HEK293T (cell line): ENCODE measurements at regions not wholly inside any gene's neighbourhood (a gene's known extent, or its start where the extent isn't known, plus 50 kb on each side); places are given as distances from the start of the nearest gene placed in this dataset.
"Not testable (repeated sequence)": the region's sequence is repeated elsewhere in the genome, so short reads cannot be mapped to it uniquely, and the experiment has no call there.

Source experiments
- CTCF ChIA-PET: fragments of 350-600 bp; formaldehyde crosslinking; extraction: SDS; loops from one replicate; lab custom pipeline; 2021; ENCODE audit warnings: antibody characterized with exemption, inconsistent platforms; lab: Yijun Ruan, JAX
- POLR2A ChIA-PET: fragments of 350-600 bp; formaldehyde crosslinking; extraction: SDS; loops from one replicate; lab custom pipeline; 2020; ENCODE audit warnings: antibody characterized with exemption, inconsistent platforms; lab: Yijun Ruan, JAX
- DNase-seq: peaks from one replicate; pipeline ENCODE4 v3.0.0; 2012; ENCODE audit warnings: mixed read lengths; ENCODE audit errors: extremely low spot score
- ARNT ChIP-seq: fragments of 450-650 bp; IDR thresholded peaks from 2 replicates; pipeline ENCODE4 v1.6.1; 2017; ENCODE audit warnings: mild to moderate bottlenecking
- BHLHE40 ChIP-seq: fragments of 450-650 bp; IDR thresholded peaks from 2 replicates; pipeline ENCODE4 v1.6.1; 2016; ENCODE audit warnings: mild to moderate bottlenecking, moderate library complexity, borderline replicate concordance
- CTBP1 ChIP-seq: fragments of 450-650 bp; IDR thresholded peaks from 2 replicates; pipeline ENCODE4 v1.6.1; 2016; ENCODE audit warnings: borderline replicate concordance
- ELF4 ChIP-seq: fragments of 450-650 bp; IDR thresholded peaks from 2 replicates; pipeline ENCODE4 v1.6.1; 2017; ENCODE audit warnings: antibody characterized with exemption
- FOXA1 ChIP-seq: fragments of 450-650 bp; IDR thresholded peaks from 2 replicates; pipeline ENCODE4 v1.6.1; 2016; ENCODE audit warnings: mild to moderate bottlenecking
- FOXK2 ChIP-seq: fragments of 450-650 bp; IDR thresholded peaks from 2 replicates; pipeline ENCODE4 v1.6.1; 2016; ENCODE audit warnings: mild to moderate bottlenecking
- FOXM1 ChIP-seq: fragments of 450-650 bp; IDR thresholded peaks from 2 replicates; pipeline ENCODE4 v1.6.1; 2017; ENCODE audit warnings: mild to moderate bottlenecking, borderline replicate concordance
- HDGF ChIP-seq: fragments of 450-650 bp; IDR thresholded peaks from 2 replicates; pipeline ENCODE4 v1.6.1; 2017; ENCODE audit warnings: antibody characterized with exemption, borderline replicate concordance
- L3MBTL2 ChIP-seq: fragments of 450-650 bp; conservative IDR thresholded peaks from 2 replicates; pipeline ENCODE4 v1.6.1; 2016; ENCODE audit warnings: mild to moderate bottlenecking
- LEF1 ChIP-seq: fragments of 450-650 bp; IDR thresholded peaks from 2 replicates; pipeline ENCODE4 v1.6.1; 2017; ENCODE audit warnings: mild to moderate bottlenecking, borderline replicate concordance
- NFRKB ChIP-seq: fragments of 450-650 bp; IDR thresholded peaks from 2 replicates; pipeline ENCODE4 v1.6.1; 2016; ENCODE audit warnings: mild to moderate bottlenecking, moderate library complexity
- SP1 ChIP-seq: fragments of 450-650 bp; IDR thresholded peaks from 2 replicates; pipeline ENCODE4 v1.6.1; 2017
- SUZ12 ChIP-seq: fragments of 450-650 bp; IDR thresholded peaks from 2 replicates; pipeline ENCODE4 v1.6.1; 2016; ENCODE audit warnings: mild to moderate bottlenecking
- TARDBP ChIP-seq: fragments of 450-650 bp; IDR thresholded peaks from 2 replicates; pipeline ENCODE4 v1.6.1; 2016
- ZNF384 ChIP-seq: fragments of 450-650 bp; IDR thresholded peaks from 2 replicates; pipeline ENCODE4 v1.6.1; 2016
- TF ChIP-seq, protein P1 (sequence below): fragments of 450-650 bp; IDR thresholded peaks from 2 replicates; pipeline ENCODE4 v1.6.1; 2016

DNA sequence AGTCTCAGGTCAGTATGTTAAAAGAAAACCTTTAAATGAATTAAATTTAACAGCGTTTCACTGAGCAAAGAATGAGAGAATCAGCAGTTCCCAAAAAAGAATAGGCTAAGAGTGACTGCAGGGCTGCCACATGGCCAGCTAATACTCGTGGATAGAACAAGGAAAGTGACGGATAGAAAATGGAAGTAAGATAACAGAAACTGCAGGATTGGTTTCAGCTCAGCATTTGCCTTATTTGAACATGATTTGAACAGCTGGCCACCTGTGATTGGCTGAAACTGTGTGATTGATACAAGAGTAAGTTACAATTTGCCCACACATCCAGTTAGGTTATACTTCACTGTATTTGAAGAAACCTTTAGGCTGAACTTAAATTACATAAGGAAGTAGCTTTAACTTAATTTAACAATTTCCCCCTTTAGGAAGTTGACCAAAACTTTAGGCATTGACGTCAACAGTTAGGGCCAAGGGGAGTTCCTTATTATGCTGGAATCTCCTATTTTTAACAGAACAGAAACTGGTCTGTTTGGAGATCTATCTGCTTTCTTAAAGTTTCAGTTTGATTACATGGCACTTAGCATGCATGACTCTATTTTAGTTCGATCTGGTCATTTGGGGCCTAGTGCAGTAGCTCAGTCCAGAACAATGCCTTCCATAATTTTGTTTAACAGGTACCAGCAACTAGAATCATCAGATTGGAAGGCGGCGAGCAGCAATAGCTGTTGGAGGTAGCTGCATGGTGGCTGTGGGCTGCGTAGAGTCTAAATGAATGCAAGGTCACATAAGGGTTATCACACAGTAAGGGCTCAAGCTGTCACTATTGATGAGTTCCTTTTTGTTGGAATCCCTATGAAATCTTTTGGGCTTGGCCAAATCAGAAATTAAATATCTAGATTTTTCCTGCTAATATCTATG, 143.4 kb downstream of the TRIM43 start:
- no peak for TF ChIP-seq ARNT
- ChIA-PET CTCF (interaction anchor here (0.9 kb wide), 1 partner anchor 390 kb away, joined by 5 read pairs; no protein-coding TSS in a partner anchor), POLR2A (interaction anchor here (1.3 kb wide), 1 partner anchor 332 kb away, joined by 5 read pairs; the partner anchor contains the start of gene FAHD2A)
- no peak for DNase-seq

DNA sequence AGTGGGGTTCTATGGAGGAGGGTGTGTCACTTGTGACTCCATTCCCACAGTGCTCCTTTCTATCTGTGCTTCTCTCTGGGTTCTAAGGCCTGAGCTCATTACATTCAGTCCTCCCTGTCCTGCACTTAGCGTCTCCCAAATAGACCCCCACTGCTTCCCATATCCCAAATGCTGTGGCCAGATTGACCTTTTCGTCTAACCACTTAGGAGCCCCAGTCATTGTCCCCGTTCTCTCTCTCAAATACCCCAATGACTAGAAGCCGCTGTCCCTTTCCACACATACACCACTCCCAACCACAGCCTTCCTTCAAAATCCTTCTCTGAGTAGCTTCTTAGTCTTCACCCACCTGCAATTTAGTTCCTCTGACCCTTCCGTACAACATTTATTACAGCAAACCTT, 146.5 kb downstream of the TRIM43 start:
- ChIA-PET POLR2A (no interaction called here), CTCF (no interaction called here)
- no peak for DNase-seq
- TF ChIP-seq LEF1, result no peak
- TF ChIP-seq BHLHE40, result no peak
- no peak for TF ChIP-seq HDGF
- no peak for TF ChIP-seq SP1
- no peak for TF ChIP-seq CTBP1
- no peak for TF ChIP-seq NFRKB
- TF ChIP-seq, protein P1, sequence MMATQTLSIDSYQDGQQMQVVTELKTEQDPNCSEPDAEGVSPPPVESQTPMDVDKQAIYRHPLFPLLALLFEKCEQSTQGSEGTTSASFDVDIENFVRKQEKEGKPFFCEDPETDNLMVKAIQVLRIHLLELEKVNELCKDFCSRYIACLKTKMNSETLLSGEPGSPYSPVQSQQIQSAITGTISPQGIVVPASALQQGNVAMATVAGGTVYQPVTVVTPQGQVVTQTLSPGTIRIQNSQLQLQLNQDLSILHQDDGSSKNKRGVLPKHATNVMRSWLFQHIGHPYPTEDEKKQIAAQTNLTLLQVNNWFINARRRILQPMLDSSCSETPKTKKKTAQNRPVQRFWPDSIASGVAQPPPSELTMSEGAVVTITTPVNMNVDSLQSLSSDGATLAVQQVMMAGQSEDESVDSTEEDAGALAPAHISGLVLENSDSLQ, result no peak
- no peak for TF ChIP-seq TARDBP
- TF ChIP-seq L3MBTL2, result no peak
- TF ChIP-seq FOXA1, result no peak
- no peak for TF ChIP-seq ELF4
- no peak for TF ChIP-seq ZNF384
- TF ChIP-seq SUZ12, result no peak
- TF ChIP-seq FOXM1, result no peak
- no peak for TF ChIP-seq ARNT

DNA sequence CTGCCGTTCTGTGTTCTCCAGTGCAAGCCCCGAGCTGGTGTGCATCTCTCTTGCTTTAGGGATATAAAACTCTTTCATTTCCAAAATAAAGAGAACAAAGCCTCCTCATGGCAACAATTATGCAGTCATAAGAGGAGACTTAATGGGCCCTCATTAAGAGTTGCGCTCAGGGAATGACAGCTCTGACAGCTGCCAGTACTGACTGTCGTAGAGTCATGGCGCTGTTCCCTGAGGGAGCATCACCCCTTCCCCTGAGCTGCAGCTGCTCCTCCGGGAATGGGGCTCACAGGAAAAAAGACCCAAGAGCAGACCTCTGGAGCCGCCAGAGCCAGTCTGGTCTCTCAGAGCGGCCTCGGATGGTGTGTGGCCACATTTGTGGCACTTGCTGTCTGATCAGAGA, 160.3 kb downstream of the TRIM43 start:
- DNase-seq, CTCF ChIA-PET, POLR2A ChIA-PET: not testable (repeated sequence)

DNA sequence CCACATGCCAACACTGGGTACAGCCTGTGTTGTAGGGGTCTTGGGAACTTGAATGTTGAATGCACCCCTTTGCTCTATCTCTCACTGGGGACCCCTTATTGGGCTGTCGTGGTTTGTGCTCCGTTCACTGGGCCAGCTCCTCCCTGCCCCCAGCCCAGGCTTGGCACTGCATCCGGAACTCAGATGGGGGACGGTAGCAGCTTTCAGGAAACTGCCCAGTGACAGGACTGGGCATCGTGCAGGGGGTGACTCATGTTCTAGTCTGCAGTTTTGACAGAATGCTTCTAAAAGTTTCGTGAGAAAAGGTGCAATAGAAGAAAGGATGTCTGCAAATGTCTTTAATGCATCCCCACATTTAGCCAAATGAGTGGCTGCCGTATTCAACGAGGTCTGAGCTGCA, 162.0 kb downstream of the TRIM43 start:
- POLR2A ChIA-PET, DNase-seq, CTCF ChIA-PET: not testable (repeated sequence)

DNA sequence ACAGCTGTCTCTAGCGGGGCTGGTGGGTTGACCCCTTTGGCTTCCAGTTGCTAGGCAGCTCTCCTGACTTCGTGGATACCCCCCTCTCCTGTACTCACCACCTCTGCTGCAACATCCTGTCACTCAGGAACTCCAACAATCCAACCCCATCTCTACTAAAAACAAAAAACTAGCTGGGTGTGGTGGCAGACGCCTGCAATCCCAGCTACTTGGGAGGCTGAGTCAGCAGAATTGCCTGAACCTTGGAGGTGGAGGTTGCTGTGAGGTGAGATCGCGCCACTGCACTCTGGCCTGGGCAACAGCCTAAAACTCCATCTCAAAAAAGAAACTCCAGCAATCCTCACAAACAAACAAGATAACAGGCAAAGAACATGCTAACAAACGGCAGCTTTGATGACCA, 162.4 kb downstream of the TRIM43 start:
- POLR2A ChIA-PET, result not testable (repeated sequence)

DNA sequence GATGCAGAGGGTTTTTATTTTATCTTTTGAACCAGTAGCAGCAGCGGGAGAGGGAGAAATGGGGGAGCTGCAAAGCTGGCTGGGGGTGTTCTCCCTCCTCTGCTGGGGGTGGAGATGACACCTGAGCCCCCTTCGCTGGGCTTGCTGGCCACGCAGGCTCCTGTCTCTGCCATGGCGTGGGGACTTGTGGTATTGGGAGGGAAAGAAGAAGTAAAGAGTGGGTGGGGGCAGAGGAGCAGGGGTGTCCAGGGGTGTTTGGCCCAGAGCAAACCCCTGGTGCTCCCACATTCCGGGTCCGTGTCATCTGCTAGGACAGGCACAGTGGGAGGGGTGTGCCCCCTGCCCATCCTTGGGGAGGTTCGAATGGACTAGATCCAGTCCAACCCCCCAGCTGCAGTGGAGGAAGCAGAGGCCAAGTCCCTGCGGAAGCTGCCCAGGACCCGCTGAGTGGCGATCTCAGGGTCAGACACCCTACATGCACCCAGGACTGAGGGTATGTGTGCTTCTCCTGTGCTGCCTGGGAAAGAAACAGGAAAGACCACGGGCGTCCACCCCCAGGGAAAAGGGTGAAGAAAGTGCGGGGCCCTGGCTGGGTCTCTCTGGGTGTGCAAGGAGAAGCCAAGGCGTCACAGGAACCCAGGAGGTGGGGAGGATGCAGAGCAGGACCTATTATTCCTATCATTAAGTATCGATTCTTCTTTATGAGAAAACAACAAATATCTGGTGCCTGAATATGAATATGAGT, 163.2 kb downstream of the TRIM43 start:
- DNase-seq, CTCF ChIA-PET, POLR2A ChIA-PET: not testable (repeated sequence)

More for the DNA sequence above, 162.4 kb downstream of the TRIM43 start:
- CTCF ChIA-PET, DNase-seq: not testable (repeated sequence)

DNA sequence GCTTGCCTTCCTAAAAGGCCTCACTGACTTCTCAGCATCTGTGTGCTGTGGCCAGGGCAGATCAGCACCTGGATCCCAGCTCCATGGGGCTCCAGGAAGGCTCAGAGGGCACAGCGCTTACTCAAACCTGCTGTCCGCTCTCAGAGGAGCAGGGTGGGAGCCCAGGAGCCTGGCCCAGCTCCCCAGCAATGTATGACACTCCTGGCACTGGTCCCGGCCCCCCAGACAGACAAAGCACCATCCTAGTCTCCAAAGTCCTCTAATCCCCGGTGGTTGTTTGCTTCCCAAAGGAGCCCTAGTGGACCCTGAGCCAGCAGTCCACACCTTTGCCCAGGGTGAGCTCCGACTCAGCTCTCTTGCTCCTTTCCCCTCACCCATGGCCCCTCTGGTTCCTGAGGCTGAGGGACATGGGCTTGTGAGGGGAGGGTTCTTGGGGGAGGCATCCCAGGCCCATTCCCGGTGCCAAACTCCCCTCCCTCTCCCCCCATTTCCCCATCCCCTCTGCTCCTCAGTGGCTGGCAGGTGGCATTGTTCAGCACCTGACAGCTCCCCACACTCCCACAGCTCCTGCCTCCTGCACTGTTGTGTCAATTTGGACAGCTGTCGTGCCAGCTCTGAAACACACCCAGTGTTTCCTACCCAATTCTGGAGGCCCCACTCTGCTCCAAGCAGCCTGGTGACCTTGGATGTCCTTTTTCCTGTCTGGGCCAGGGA, 164.3 kb downstream of the TRIM43 start:
- DNase-seq, POLR2A ChIA-PET: not testable (repeated sequence)
- CTCF ChIA-PET, result interaction anchor here (0.6 kb wide), 1 partner anchor 90 kb away, joined by 3 read pairs; no protein-coding TSS in a partner anchor

DNA sequence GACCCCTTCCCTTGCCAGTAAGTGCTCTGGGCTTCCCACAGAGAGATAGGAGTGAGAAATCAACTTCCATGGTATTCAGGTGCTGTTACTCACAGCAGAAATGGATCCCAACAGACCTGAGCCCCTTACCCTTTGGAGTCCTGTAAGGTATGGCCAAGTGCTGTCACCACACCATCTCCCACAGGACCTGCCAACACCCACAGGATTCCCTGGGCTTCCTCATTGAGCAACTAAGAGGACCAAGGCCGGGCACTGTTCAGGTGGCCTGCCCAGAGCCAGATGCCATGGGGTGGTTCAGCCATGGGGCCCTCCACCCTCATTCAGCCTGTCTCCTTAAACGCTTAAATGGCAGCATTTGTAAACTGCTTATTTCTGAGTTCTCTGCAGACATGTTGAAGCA, 166.2 kb downstream of the TRIM43 start:
- CTCF ChIA-PET, result no interaction called here

More for the DNA sequence above, 166.2 kb downstream of the TRIM43 start:
- no peak for DNase-seq
- POLR2A ChIA-PET, result no interaction called here
- TF ChIP-seq SUZ12 (no peak), FOXM1 (no peak), SP1 (no peak), TARDBP (no peak), ARNT (no peak), L3MBTL2 (no peak), CTBP1 (no peak), NFRKB (no peak), HDGF (no peak), FOXK2 (no peak), LEF1 (no peak), BHLHE40 (no peak), ELF4 (no peak), ZNF384 (no peak), FOXA1 (no peak)
- TF ChIP-seq, protein P1, result no peak
